Fibroblast of skin of scalp (primary cell): ENCODE measurements at regions not wholly inside any gene's neighbourhood (a gene's known extent, or its start where the extent isn't known, plus 50 kb on each side); places are given as distances from the start of the nearest gene placed in this dataset.
A peak's percentile ranks its signal among the peaks of the same experiment; 100 is the strongest.
"Not testable (repeated sequence)": the region's sequence is repeated elsewhere in the genome, so short reads cannot be mapped to it uniquely, and the experiment has no call there.

Source experiments
- DNase-seq: peaks from one replicate; pipeline ENCODE4 v3.0.0-alpha.2; 2013

DNA sequence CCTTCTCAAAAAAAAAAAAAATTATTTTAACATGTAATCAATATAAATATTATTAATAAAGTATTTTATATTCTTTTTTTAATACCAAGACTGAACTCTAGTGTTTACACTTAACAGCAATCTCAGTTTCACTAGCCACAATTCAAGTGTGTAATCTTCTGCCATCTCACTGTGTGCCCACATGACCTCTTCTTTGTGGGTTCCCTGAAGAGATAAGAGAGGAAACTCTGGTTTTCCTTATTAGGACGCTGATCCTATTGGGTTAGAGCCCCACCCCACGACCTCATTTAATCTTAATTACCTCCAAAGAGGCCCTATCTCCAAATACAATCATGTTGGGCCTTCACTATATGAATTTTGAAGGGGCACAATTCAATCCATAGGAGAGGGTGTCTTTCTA is 177.6 kb downstream of the STK31 start:
- DNase-seq = no peak

DNA sequence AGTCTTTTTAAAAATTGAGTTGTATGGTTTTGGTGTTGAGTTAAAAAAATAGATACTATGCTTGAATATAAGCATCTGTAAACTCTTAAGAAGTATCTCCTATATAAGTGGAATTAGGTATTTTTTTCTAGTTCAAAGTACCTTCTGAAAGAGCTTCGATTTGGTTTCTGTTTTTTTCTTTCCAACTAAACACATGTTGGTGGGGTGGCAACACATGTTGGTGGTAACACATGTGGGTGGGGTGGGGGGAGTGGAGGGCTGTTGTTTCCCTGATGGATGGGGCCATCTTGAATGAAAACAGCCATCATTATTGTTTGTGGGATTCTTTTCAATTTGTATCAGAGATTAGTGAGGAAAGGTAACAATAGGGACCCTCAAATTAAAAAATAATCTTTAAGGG is 178.9 kb downstream of the STK31 start:
- no peak for DNase-seq

DNA sequence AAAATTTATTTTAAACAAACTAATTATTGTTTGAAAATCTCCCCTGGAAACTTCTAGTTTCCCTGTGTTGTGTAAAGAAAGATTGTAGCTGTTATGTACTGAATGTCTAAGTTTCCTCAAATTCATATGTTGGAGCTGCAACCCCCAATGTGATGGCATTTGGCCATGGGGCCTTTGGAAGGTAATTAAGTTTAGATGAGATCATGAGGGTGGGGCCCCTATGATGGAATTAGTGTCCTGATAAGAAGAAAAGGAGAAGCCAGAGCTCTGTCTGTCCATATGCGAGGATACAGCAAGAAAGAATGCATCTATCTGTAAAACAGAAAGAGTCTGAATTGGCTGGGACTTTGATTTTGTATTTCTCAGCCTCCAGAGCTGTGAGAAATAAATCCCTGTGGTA is 179.5 kb downstream of the STK31 start:
- peak; percentile 8 for DNase-seq

DNA sequence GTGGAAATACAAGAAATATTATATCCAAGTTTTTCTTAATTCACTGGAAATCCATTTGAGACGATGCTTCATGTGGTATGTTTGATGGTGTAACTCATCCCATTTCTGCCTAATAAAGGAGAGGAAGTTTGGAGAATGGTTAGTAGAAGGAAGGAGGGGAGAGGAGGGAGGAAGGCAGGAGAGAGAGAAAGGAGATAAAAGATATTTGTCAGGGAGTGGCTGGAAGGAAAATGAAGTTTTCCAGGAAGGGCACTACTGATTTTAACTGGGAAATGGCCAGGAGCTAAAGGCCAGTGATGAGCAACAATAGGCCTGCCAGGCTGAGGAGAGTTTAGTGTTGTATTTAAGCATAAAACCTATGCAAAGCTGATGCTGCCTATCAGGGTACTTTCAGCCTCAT is 182.0 kb downstream of the STK31 start:
- DNase-seq = no peak

DNA sequence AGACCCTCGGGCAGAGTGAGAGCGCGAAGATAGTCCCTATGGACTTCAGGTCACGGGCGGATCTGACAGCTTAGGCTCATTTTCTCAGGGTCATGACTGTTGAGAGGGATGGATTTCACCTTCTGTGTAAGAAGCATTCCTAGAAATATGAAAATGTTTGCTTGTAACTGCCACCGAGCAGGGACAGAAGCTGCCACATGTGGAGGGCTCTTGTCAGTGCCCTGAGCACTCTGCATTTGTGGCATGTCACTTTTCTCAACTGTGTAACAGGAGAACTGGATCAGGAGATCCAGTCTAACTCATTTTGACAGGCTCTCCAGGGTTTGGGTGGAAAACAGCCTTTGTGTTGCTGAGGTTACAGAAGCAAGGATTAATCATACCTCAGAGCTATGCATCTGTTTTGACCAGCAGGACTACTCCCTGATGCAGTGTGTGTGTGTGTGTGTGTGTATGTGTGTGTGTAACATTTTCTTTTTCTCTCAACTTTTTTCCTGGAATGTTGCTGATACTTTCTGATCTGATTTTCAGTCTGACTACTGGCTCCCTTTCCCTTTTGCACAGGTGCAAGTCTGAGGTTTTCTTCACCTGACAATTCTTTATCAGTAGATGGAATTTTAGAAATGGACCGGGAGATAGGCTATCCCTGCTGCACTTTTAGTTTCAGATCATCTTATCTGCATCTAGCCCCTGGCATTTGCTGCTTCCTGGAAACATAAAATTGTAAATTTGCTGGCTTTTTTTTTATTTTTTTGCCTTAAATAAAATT is 183.3 kb downstream of the STK31 start:
- DNase-seq = peak; percentile 66

DNA sequence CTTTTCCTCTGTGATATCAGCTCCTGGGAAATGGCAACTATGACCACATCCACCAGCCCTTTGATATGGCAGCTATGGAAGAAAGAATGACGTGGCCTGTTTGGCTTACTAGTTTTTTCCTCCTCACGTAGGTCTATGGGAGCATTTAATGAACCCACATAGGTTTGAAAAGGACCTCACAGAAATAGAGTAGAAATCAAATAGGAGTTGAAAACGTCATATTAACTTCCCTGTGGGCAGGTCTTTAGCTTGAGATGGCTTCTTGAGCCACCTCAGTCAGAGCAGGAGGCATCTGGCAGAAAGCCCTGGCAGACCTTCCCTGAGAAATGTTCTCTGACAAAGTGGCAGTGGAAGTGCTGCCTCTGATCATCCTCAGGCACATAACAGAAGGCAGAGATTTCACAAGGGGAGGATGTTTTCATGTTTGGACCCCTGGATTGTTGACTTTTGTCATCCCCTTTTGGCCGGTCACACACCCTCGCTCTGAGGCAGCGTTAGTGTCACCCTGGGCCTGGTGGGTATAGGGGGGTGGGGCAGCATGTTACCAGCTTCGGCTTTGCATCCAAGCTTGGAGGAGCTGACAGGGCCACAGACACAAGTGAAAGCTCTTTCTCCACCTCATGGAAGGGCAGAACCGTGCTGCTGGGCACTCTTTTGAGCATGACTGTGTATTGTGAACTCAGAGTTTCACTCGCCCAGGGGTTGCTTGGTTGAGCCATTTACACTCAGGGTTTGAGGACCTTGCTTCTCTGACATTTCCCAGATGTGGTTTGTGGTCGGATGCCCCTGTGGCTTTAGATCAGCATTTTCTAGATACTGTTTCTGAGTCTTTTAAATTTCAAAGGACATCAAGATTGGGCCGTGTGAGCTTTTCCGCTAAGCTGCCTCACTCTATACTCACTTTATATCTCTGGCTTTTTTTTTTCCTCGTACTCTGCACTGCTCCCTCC is 184.2 kb downstream of the STK31 start:
- peak; percentile 35 for DNase-seq

DNA sequence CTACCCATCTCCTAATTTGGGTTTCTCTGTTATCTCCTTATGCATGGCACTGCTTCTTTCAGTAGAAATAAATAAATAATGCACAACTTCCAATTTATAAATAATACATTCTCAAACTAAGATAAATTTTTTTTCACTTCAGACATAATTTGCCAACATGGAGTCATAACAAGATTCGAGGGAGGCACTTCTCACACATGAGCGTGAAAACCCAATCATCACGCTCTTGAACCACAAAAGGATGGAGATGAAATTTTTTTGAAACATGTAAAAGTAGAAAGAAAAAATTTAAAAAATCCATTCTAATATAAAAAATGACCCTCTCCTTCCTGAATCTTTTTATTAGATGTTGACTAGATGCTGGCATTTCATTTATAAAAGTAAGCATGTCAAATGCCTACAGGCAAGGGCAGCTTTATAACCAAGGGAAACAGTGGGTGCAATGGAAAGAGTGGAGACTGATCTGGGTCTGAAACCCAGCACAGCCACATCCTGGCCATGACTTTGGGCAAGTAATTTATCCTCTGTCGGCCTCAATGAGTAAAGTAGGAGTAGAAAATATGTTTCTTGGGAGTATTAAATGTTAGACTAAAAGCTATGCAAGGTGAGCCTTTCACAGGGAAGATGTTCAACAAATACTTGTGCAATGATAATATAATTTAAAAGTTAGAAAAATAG is 185.0 kb downstream of the STK31 start:
- no peak for DNase-seq

DNA sequence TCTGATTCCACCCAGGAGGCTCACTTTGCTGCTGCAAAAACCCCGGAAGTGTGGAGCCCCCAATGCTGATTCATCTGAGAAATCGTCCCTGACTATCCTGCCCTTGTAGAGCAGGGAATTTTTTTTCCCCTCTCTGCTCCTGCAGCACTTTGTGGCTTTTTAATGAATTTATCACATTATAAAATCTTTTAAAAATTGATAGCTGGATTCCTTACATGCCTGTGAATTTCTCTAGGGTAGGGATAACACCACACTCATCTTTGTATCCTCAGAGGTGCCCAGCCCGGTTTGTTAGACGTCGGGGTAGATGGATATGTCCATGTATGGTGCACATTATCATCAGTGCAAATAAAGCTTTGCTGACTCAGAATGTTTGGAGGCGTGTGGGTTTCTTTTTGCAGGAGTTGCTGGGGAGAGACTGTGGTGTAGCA is 185.7 kb downstream of the STK31 start:
- DNase-seq = peak; percentile 73

DNA sequence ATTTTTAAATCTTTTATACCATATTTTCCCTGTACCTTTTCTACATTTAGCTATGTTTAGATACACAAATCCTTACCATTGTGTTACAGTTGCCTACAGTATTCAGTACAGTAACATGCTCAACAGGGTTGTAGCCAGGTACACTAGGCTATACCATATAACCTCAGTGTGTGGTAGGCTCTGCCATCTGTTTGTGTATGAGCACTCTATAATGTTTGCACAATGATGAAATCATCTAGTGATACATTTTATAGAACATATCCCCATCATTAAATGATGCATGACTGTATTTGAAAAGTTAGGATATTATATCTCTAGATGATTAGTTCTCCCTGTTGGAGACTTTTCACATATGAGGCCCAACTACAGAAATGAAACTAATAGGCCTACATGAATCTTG is 188.6 kb downstream of the STK31 start:
- DNase-seq = no peak

DNA sequence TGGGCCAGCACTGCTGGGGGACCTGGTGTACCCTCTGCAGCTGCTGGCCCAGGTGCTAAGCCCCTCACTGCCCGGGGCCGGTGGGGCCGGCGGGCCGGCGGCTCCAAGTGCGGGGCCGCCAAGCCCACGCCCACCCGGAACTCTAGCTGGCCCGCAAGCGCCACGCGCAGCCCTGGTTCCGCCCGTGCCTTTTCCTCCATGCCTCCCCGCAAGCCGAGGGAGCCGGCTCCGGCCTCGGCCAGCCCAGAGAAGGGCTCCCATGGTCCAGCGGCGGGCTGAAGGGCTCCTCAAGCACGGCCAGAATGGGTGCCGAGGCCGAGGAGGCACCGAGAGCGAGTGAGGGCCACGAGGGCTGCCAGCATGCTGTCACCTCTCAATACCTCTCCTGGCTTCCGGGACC is 194.9 kb downstream of the STK31 start:
- not testable (repeated sequence) for DNase-seq

DNA sequence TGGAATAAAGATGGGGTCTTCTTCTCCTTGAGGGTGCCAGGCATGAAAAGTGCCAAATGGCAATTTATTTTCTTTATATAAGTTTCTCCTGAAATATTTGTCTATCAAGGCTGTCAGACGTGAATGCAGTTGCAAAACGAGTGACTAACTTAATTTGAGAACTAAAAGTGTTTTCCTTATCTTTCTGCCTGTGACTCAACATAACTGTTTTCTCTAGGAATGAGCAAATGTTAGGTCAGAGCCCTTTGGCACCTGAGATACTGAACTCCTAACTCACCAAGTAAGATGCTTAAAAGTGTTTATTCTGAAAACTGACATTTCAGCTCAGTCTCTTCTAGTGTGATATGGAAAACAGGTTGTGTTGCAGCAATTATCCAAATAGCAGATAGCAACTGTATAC is 197.0 kb downstream of the STK31 start:
- DNase-seq = no peak

DNA sequence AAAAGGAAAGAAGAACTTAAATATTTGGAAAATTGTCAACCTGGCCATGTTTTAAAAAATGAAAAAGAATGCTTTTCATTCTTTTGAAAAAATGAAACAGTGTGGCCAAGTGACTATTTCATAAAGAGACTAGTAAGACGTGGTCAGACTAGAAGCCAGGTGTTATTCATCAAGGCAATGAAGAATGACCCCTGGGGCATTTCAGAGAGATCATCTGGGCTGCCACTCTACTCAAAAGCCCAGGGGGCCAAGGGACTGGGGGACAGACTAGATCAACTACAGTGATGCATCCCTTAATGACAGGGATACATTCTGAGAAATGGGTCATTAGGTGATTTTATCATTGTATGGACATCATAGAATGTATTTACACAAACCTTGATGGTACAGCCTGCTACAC is 199.4 kb downstream of the STK31 start:
- DNase-seq = no peak

DNA sequence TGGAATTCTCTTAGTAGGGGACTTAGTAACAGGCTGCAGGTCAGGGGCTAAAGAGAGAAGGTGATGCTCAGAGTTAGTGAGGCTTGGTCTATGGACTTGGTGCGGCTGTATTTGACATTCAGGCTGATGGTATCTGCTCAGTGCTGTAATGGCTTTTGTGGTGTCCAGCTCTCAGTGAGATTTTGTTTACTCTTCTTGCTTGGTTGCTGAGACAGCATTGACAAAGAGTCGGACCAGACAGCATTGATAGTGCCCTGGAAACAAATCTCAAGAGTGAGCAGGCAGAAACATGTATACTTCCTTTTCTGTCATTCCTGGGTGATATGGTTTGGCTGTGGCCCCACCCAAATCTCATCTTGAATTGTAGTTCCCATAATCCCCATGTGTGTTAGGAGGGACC is 202.0 kb downstream of the STK31 start:
- no peak for DNase-seq

DNA sequence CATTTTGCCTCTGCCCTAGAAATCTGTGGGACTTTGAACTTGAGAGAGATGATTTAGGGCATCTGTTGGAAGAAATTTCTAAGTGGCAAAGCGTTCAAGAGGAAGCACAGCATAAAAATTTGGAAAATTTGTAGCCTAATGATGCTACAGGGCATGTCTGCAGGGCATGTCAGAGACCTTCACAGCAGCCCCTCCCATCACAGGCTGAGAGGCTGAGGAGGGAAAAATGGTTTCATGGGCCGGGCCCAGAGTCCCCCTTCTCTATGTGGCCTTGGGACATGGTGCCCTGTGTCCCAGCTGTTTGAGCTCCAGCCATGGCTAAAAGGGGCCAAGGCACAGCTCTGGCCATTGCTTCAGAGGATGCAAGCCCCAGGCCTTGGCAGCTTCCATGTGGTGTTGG is 203.0 kb downstream of the STK31 start:
- no peak for DNase-seq

DNA sequence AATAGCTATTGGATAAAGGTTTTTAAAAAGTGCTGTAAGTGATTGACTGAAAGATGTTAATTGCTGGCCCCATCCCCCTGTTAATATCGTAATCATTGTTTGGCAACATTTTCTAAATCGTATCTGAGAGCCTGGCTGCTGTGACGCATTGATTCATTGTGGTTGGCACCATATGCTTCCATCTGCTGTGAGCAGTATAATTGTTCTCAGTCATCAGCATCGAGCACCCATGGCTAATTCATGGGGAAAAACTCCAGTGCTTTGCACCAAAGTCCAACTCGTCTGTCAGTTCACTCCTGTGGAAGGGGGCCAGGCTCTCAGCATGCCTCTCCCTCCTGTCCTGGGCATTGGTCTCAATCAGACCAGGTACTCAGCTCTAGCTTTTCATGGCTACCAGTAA is 205.2 kb downstream of the STK31 start:
- no peak for DNase-seq

DNA sequence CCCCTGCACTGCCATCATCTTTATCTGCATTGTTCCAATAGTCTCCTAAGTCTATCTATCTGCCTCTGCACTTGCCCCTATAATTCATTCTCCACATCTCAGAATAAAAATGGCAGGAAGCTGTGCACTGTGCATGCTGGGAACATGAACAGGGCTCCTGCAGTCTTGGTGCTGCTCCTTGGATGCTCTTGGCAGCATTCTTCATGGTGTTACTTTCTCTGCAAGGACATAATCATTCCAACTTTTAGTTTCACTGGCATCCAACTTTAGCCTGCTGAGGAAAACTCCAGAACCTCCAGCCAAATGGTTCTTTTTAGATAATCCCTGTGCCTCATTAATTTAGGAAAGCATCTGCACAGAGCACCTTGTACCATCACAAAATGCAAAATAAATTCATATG is 208.3 kb downstream of the STK31 start:
- no peak for DNase-seq

DNA sequence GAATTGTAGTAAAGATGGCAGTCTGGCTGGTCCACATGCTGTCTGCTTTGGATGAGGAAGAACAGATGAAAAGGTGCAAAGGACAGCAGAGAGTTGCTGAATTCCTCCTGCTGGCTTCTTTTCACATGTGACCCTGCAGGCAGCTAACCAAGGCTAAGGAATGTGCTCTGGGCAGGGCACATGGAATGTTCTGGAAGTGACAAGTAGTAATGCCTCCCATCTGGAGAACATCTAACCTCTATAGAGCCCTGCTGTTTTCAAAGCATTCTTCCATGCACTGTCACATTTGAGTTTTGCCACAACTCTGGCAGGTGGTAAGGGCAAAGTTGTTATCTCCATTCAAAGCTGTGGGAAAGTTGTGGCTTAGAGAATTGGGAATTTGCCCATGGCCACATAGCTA is 208.8 kb downstream of the STK31 start:
- DNase-seq = peak; percentile 45

DNA sequence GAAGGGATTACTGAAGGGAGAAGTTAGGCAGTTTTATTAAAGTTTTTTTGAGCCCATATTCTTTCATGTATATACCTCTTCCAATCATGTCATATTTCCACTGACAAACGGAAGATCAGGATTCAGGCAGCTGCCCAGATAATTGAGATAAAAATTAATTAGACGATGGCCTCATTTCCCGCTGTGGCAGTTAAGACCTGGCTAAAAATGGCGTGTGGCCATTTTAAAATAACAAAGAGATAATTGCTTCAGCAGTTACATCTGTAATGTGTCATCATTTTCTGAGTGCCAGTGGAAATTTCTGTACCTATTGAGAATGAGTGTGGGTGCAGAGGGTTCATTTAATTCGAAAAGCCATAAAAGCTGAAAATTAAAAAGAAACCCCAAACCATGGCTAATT is 215.1 kb downstream of the STK31 start:
- DNase-seq = no peak

DNA sequence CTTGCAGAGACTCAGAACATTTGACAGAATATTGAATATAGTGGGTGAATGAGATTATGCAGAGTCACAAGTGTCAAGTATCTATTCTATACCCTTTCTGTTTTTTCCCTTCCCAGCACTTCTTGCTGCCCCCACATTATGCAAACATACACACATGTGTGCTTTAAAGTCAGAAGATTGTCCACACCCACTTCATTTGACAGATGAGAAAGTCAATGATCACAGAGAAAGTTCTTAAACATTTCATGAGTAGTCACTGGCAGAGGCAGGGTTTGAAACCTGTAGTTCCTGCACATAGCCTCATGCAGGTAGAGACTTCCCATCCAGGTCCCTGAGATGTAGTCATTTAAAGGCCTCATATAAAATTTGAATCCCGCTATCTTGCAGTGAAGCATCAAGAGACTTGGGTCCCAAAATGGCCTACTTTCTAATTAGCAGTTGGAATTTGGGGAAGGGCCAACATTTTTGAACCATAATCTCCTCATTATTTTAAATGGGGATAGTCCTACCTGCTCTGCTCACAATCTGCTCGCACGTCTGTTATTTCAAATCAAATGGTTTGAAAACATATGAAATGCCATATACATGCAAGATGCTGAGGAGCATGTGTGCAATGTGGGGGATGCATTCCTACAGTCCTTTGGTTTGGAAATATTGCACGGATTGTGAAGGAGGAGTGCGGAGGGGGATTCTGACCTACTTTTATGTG is 217.8 kb downstream of the STK31 start:
- DNase-seq = no peak

DNA sequence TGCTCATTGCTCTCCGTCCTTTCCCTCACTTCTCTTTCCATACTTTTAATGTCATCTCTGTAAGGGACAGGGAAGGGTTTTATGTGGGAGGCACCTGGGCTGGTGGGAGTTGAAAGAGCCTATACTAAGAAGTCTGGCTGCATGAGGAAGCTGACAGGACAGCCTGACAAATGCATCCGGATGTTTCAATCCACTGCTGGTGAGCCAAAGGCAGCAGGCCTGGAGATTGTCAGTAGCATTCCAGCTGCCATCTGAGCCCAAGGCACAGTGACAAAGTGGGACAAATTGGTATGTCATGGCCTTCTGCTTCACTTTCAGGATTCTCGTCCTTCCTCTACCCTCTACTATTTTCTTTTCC is 218.4 kb downstream of the STK31 start:
- no peak for DNase-seq

DNA sequence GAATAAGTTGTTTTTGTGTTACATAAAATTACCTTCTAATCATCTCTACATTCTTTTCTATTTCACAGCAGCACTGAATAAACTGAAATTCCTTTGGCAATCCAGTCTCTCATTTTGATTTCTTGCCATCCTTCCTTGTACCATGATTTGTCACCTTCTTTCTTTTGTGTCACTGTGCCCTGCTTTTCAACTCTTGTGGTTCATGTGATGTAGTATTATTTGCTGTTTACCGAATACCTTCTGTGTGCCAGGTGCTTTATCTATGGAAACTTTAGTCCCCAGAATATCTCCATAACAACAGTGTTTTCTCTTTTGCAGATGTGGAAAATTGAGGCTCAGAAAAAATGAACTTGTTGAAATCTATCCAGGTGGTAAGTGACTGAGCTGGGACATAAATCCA is 220.3 kb downstream of the STK31 start:
- no peak for DNase-seq

DNA sequence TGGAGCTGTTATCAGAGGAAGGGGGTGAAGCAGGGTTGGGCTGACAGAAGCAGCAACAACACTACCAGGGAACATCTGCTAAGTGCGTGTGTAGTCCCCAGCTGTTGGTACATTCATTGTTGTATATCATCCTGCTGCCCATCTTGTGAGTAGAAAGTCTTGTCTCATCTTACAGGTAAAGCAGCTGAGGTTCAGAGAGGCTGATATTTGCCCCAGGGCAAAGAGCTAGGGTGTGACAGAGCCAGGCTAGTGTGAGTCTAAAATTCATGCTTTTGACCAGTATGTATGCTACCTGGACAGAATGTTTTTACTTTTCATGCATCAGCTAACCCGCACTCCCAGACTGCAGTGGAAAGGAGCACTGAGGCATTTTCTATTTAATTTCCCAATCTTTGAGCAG is 221.6 kb downstream of the STK31 start:
- DNase-seq = no peak

DNA sequence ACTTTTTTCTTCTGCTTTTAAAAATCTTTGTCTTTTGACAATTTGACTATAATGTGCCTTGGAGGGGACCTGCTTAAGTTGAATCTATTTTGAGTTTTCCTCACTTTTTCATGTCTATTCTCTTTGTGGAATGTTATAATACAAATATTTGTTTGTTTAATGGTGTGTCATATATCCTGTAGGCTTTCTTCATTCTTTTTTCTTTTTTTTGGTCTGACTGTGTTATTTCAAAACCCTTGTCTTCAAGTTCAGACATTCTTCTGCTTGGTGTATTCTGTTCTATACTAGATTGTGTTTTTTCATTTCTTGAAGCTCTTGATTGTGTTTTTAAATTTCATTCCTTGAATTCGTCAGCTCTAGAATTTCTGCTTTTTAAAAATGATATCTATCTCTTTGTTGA is 228.2 kb downstream of the STK31 start:
- DNase-seq = no peak
